ENCODE measurements at regions not wholly inside any gene's neighbourhood (a gene's known extent, or its start where the extent isn't known, plus 50 kb on each side); places are given as distances from the start of the nearest gene placed in this dataset.

DNA sequence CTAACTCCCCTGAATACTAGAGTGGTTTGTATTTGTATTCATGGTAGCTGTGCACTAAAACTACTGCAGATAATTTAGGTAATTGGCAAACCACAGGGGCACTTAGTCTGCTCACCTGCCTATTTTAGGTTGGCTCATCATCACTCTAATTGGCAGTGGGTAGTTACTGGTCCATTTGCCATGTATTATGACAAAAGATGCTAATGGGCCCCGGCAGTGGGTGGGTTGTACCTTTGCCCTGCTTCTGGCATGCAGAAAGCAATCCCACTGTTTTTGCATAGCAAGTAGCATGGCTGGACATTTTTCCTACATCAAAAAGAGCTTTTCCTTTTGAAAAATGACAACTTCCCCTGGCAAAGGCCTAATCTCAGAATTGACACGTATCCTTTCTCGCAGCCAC is 741.4 kb upstream of the MAP3K7 start:
- 32% methylated on average over 3 of the region's 3 CpGs for WGBS (ENCODE audit: missing lambda C conversion rate)
- no peaks in the 10 kb centered on the region for H3K4me1 ChIP-seq
- no peak for ATAC-seq
- POLR2A ChIA-PET, result no interaction called here
- H3K4me2 ChIP-seq, result no peak overlapping the region
- no peak for TF ChIP-seq EP300 (IDR thresholded peaks at IDR 0.05)
- no peak for TF ChIP-seq HOXA7 (CRISPR knock-in tag; IDR thresholded peaks at IDR 0.05)
- CTCF ChIA-PET, result no interaction called here
- no peak for DNase-seq (ENCODE audit: low read depth in 1 of 2, low spot score in 1 of 2)
- H3K4me3 ChIP-seq, result no peak overlapping the region
- no peaks in the 10 kb centered on the region for H3K9me3 ChIP-seq
- no peak overlapping the region for H3K27ac ChIP-seq
- FAIRE-seq, result no peak

DNA sequence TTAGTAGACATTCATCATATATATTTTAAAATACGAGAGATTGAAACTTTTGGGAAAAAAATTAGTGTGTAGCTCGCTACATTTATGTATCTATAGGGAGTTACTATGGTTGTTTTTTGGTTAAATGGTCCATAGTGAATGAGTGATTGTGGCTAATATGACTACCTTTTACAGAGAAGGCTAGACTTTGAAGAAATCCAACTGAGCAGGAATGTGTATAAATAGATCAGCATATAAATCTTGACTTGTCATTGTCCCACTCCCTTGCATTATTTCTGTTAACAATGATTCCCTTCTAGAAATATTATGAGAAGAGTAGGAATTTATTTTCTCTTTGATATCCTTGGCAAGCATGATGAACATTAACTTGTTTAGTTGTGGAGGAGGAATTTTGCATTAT is 737.8 kb upstream of the MAP3K7 start:
- no peak for TF ChIP-seq USF2 (IDR thresholded peaks at IDR 0.05)
- TF ChIP-seq RAD21 (conservative IDR thresholded peaks at IDR 0.05 in 1 of 2, IDR thresholded peaks at IDR 0.05 in 1 of 2), result no peak
- no peak overlapping the region for H3K4me2 ChIP-seq
- no peak for ATAC-seq
- no peaks in the 10 kb centered on the region for H3K4me1 ChIP-seq
- no peak for DNase-seq (ENCODE audit: low read depth in 1 of 2, low spot score in 1 of 2)
- no peak overlapping the region for H3K27ac ChIP-seq
- no peaks in the 10 kb centered on the region for H3K9me3 ChIP-seq
- FAIRE-seq, result no peak
- H3K4me3 ChIP-seq, result no peak overlapping the region
- 6% methylated on average over 2 of the region's 2 CpGs for WGBS (ENCODE audit: missing lambda C conversion rate)
- CTCF ChIA-PET, result no interaction called here
- POLR2A ChIA-PET, result no interaction called here

- no peak for ATAC-seq
- no peak for TF ChIP-seq GATA3 (IDR thresholded peaks at IDR 0.05; ENCODE audit: borderline replicate concordance)
- peak; percentile 60 for TF ChIP-seq MAFK (IDR thresholded peaks at IDR 0.05; ENCODE audit: partially characterized antibody)
- no peak for TF ChIP-seq E2F6 (IDR thresholded peaks at IDR 0.05; ENCODE audit: borderline replicate concordance, low read depth)
- no peak for TF ChIP-seq NR3C1 (IDR thresholded peaks at IDR 0.05)
- TF ChIP-seq, protein P1, sequence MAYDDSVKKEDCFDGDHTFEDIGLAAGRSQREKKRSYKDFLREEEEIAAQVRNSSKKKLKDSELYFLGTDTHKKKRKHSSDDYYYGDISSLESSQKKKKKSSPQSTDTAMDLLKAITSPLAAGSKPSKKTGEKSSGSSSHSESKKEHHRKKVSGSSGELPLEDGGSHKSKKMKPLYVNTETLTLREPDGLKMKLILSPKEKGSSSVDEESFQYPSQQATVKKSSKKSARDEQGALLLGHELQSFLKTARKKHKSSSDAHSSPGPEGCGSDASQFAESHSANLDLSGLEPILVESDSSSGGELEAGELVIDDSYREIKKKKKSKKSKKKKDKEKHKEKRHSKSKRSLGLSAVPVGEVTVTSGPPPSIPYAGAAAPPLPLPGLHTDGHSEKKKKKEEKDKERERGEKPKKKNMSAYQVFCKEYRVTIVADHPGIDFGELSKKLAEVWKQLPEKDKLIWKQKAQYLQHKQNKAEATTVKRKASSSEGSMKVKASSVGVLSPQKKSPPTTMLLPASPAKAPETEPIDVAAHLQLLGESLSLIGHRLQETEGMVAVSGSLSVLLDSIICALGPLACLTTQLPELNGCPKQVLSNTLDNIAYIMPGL (CRISPR knock-in tag; IDR thresholded peaks at IDR 0.05; ENCODE audit: borderline replicate concordance), result no peak
- TF ChIP-seq ZSCAN20 (CRISPR knock-in tag; IDR thresholded peaks at IDR 0.05), result no peak
- no peak for TF ChIP-seq MYC (IDR thresholded peaks at IDR 0.05; ENCODE audit: borderline replicate concordance, low read length)
- Histone ChIP-seq H3K4me2 (no peak overlapping the region), H3K4me1 (no peaks in the 10 kb centered on the region), H3K27ac (no peak overlapping the region), H3K4me3 (no peak overlapping the region), H3K9me3 (no peaks in the 10 kb centered on the region)
- FAIRE-seq, result no peak
- POLR2A ChIA-PET, result no interaction called here
- CTCF ChIA-PET, result no interaction called here
- DNase-seq (ENCODE audit: low read depth in 1 of 2, low spot score in 1 of 2), result no peak
These were observed 731.1 kb upstream of the MAP3K7 start for GRCh38 chr6:91317984-91318383.

- CTCF ChIA-PET, result no interaction called here
- no peaks in the 10 kb centered on the region for H3K9me3 ChIP-seq
- DNase-seq (ENCODE audit: low read depth in 1 of 2, low spot score in 1 of 2), result no peak
- no peak overlapping the region for H3K4me2 ChIP-seq
- no peak overlapping the region for H3K27ac ChIP-seq
- no peak for ATAC-seq
- H3K4me1 ChIP-seq, result no peaks in the 10 kb centered on the region
- POLR2A ChIA-PET, result no interaction called here
- H3K4me3 ChIP-seq, result no peak overlapping the region
- 24% methylated on average over 2 of the region's 2 CpGs for WGBS (ENCODE audit: missing lambda C conversion rate)
- FAIRE-seq, result no peak
- TF ChIP-seq, protein P2, sequence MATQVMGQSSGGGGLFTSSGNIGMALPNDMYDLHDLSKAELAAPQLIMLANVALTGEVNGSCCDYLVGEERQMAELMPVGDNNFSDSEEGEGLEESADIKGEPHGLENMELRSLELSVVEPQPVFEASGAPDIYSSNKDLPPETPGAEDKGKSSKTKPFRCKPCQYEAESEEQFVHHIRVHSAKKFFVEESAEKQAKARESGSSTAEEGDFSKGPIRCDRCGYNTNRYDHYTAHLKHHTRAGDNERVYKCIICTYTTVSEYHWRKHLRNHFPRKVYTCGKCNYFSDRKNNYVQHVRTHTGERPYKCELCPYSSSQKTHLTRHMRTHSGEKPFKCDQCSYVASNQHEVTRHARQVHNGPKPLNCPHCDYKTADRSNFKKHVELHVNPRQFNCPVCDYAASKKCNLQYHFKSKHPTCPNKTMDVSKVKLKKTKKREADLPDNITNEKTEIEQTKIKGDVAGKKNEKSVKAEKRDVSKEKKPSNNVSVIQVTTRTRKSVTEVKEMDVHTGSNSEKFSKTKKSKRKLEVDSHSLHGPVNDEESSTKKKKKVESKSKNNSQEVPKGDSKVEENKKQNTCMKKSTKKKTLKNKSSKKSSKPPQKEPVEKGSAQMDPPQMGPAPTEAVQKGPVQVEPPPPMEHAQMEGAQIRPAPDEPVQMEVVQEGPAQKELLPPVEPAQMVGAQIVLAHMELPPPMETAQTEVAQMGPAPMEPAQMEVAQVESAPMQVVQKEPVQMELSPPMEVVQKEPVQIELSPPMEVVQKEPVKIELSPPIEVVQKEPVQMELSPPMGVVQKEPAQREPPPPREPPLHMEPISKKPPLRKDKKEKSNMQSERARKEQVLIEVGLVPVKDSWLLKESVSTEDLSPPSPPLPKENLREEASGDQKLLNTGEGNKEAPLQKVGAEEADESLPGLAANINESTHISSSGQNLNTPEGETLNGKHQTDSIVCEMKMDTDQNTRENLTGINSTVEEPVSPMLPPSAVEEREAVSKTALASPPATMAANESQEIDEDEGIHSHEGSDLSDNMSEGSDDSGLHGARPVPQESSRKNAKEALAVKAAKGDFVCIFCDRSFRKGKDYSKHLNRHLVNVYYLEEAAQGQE (IDR thresholded peaks at IDR 0.05), result no peak
- TF ChIP-seq, protein P3, sequence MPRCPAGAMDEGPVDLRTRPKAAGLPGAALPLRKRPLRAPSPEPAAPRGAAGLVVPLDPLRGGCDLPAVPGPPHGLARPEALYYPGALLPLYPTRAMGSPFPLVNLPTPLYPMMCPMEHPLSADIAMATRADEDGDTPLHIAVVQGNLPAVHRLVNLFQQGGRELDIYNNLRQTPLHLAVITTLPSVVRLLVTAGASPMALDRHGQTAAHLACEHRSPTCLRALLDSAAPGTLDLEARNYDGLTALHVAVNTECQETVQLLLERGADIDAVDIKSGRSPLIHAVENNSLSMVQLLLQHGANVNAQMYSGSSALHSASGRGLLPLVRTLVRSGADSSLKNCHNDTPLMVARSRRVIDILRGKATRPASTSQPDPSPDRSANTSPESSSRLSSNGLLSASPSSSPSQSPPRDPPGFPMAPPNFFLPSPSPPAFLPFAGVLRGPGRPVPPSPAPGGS (IDR thresholded peaks at IDR 0.05), result no peak
- no peak for TF ChIP-seq FOSL2 (IDR thresholded peaks at IDR 0.05)
- no peak for TF ChIP-seq FOSL2 (CRISPR knock-in tag; IDR thresholded peaks at IDR 0.05)
- TF ChIP-seq ESRRA (IDR thresholded peaks at IDR 0.05; ENCODE audit: borderline replicate concordance, low read length), result no peak
- no peak for TF ChIP-seq RFX5 (IDR thresholded peaks at IDR 0.05)
- no peak for TF ChIP-seq POLR2A (IDR thresholded peaks at IDR 0.05; ENCODE audit: low read length)
- TF ChIP-seq, protein P4, sequence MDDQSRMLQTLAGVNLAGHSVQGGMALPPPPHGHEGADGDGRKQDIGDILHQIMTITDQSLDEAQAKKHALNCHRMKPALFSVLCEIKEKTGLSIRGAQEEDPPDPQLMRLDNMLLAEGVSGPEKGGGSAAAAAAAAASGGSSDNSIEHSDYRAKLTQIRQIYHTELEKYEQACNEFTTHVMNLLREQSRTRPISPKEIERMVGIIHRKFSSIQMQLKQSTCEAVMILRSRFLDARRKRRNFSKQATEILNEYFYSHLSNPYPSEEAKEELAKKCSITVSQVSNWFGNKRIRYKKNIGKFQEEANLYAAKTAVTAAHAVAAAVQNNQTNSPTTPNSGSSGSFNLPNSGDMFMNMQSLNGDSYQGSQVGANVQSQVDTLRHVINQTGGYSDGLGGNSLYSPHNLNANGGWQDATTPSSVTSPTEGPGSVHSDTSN (IDR thresholded peaks at IDR 0.05), result no peak
- no peak for TF ChIP-seq CTCF (IDR thresholded peaks at IDR 0.05)
- TF ChIP-seq JUNB (IDR thresholded peaks at IDR 0.05), result no peak
These were observed 730.5 kb upstream of the MAP3K7 start for GRCh38 chr6:91317247-91317835.
